H9 (cell line): ENCODE measurements at regions not wholly inside any gene's neighbourhood (a gene's known extent, or its start where the extent isn't known, plus 50 kb on each side); places are given as distances from the start of the nearest gene placed in this dataset.

ENCODE experiments used
- DNase-seq: peaks from one replicate; pipeline ENCODE4 v3.0.0-alpha.2; 2017
- H2AFZ ChIP-seq: one replicate; pipeline ENCODE4 v1.6.1; 2013; ENCODE audit warnings: mild to moderate bottlenecking, low read length, control low read depth, moderate library complexity
- H2AK5ac ChIP-seq: 2 replicates; pipeline ENCODE4 v1.6.1; 2013; ENCODE audit warnings: low read length, control low read depth, mixed read lengths; ENCODE audit not compliant: insufficient read length
- H2BK120ac ChIP-seq: one replicate; pipeline ENCODE4 v1.6.1; 2013; ENCODE audit warnings: low read depth, mild to moderate bottlenecking, low read length, control low read depth, inconsistent platforms; ENCODE audit not compliant: poor library complexity, severe bottlenecking
- H2BK12ac ChIP-seq: 2 replicates; pipeline ENCODE4 v1.6.1; 2013; ENCODE audit warnings: low read length, control low read depth, mixed read lengths, low read depth; ENCODE audit not compliant: insufficient read length
- H2BK15ac ChIP-seq: 2 replicates; pipeline ENCODE4 v1.6.1; 2013; ENCODE audit warnings: low read depth, low read length, control low read depth
- H2BK20ac ChIP-seq: one replicate; pipeline ENCODE4 v1.6.1; 2013; ENCODE audit warnings: low read depth, mild to moderate bottlenecking, low read length, control low read depth, inconsistent platforms; ENCODE audit not compliant: poor library complexity, severe bottlenecking
- H2BK5ac ChIP-seq: 2 replicates; pipeline ENCODE4 v1.6.1; 2013; ENCODE audit warnings: low read length, control low read depth, mixed read lengths; ENCODE audit not compliant: insufficient read length
- H3K14ac ChIP-seq: 2 replicates; pipeline ENCODE4 v1.6.1; 2013; ENCODE audit warnings: low read length, control low read depth; ENCODE audit not compliant: insufficient read depth
- H3K18ac ChIP-seq: 2 replicates; pipeline ENCODE4 v1.6.1; 2013; ENCODE audit warnings: low read depth, mild to moderate bottlenecking, mixed read lengths, low read length, control low read depth; ENCODE audit not compliant: insufficient read length
- H3K23ac ChIP-seq: 2 replicates; pipeline ENCODE4 v1.6.1; 2013; ENCODE audit warnings: low read length, control low read depth, mixed read lengths, low read depth; ENCODE audit not compliant: insufficient read length
- H3K23me2 ChIP-seq: 2 replicates; pipeline ENCODE4 v1.6.1; 2013; ENCODE audit warnings: low read depth, mild to moderate bottlenecking, mixed read lengths, low read length, control low read depth; ENCODE audit not compliant: insufficient read length, poor library complexity, severe bottlenecking
- H3K27ac ChIP-seq: 2 replicates; pipeline ENCODE4 v1.5.1; 2013; ENCODE audit warnings: low read length, control low read depth, mixed read lengths, low read depth; ENCODE audit not compliant: insufficient read length
- H3K27me3 ChIP-seq: 2 replicates; pipeline ENCODE4 v1.6.1; 2013; ENCODE audit warnings: low read length, control low read depth, inconsistent platforms; ENCODE audit not compliant: insufficient read depth
- H3K4ac ChIP-seq: 2 replicates; pipeline ENCODE4 v1.6.1; 2013; ENCODE audit warnings: low read depth, mild to moderate bottlenecking, control low read depth, inconsistent platforms, low read length, moderate library complexity
- H3K4me1 ChIP-seq: 2 replicates; pipeline ENCODE4 v1.6.1; 2013; ENCODE audit warnings: low read length, control low read depth, inconsistent platforms; ENCODE audit not compliant: insufficient read depth
- H3K4me2 ChIP-seq: 2 replicates; pipeline ENCODE4 v1.6.1; 2013; ENCODE audit warnings: low read length, control low read depth, mixed read lengths; ENCODE audit not compliant: insufficient read length, insufficient read depth
- H3K56ac ChIP-seq: 2 replicates; pipeline ENCODE4 v1.6.1; 2013; ENCODE audit warnings: low read depth, mild to moderate bottlenecking, mixed read lengths, low read length, control low read depth; ENCODE audit not compliant: insufficient read length
- H3K79me1 ChIP-seq: 2 replicates; pipeline ENCODE4 v1.6.1; 2013; ENCODE audit warnings: low read depth, mild to moderate bottlenecking, moderate library complexity, low read length, control low read depth, inconsistent platforms; ENCODE audit not compliant: insufficient read depth, poor library complexity, severe bottlenecking
- H3K79me2 ChIP-seq: 2 replicates; pipeline ENCODE4 v1.6.1; 2013; ENCODE audit warnings: low read length, control low read depth, inconsistent platforms; ENCODE audit not compliant: insufficient read depth
- H3K9ac ChIP-seq: 2 replicates; pipeline ENCODE4 v1.6.1; 2013; ENCODE audit warnings: low read length, control low read depth, mixed read lengths; ENCODE audit not compliant: insufficient read length; ENCODE audit errors: extremely low read depth
- H3K9me3 ChIP-seq: one replicate; pipeline ENCODE4 v1.6.1; 2013; ENCODE audit warnings: low read depth, low read length, inconsistent platforms; ENCODE audit not compliant: control insufficient read depth
- H3T11ph ChIP-seq: one replicate; pipeline ENCODE4 v1.6.1; 2013; ENCODE audit warnings: mild to moderate bottlenecking, low read length, control low read depth, inconsistent platforms
- H4K20me1 ChIP-seq: one replicate; pipeline ENCODE4 v1.6.1; 2013; ENCODE audit not compliant: control insufficient read depth, insufficient read length, insufficient read depth
- H4K5ac ChIP-seq: 2 replicates; pipeline ENCODE4 v1.6.1; 2013; ENCODE audit warnings: low read depth, mild to moderate bottlenecking, mixed read lengths, low read length, control low read depth; ENCODE audit not compliant: insufficient read length
- H4K8ac ChIP-seq: replicated peaks from 2 replicates; pipeline ENCODE4 v1.6.1; 2013; ENCODE audit warnings: low read length, control low read depth, mixed read lengths, low read depth; ENCODE audit not compliant: insufficient read length
- H4K91ac ChIP-seq: 2 replicates; pipeline ENCODE4 v1.6.1; 2013; ENCODE audit warnings: low read depth, mild to moderate bottlenecking, moderate library complexity, mixed read lengths, low read length, control low read depth; ENCODE audit not compliant: insufficient read length
- H3K27ac Mint-ChIP-seq, 3 experiments: 2 replicates in 2 of 3; 3 replicates in 1 of 3; pipeline ENCODE4 v1.8.0; 2020 to 2021; ENCODE audit warnings: mixed read lengths in 3 of 3, mild to moderate bottlenecking in 1 of 3, moderate library complexity in 1 of 3
- H3K27me3 Mint-ChIP-seq: 2 replicates; pipeline ENCODE4 v1.8.0; 2021; ENCODE audit warnings: low read depth, mild to moderate bottlenecking, moderate library complexity, mixed read lengths
- H3K36me3 Mint-ChIP-seq, 3 experiments: 2 replicates in 2 of 3; 3 replicates in 1 of 3; pipeline ENCODE4 v1.8.0; 2020 to 2021; ENCODE audit warnings: low read depth in 3 of 3, mixed read lengths in 3 of 3; ENCODE audit not compliant: insufficient read depth in 1 of 3
- H3K4me1 Mint-ChIP-seq, 2 experiments: 2 replicates each; pipeline ENCODE4 v1.8.0; 2020; ENCODE audit warnings: mixed read lengths in 2 of 2
- H3K4me3 Mint-ChIP-seq, 2 experiments: 2 replicates in 1 of 2; 3 replicates in 1 of 2; pipeline ENCODE4 v1.8.0; 2020 to 2021; ENCODE audit warnings: mild to moderate bottlenecking in 2 of 2, mixed read lengths in 2 of 2, moderate library complexity in 1 of 2
- H3K9me3 Mint-ChIP-seq, 2 experiments: 2 replicates in 1 of 2; 3 replicates in 1 of 2; pipeline ENCODE4 v1.8.0; 2020; ENCODE audit warnings: mild to moderate bottlenecking in 2 of 2, mixed read lengths in 2 of 2, moderate library complexity in 1 of 2
- CTCF ChIP-seq: fragments of 200-600 bp; sonication (generic); conservative IDR thresholded peaks from 3 replicates; pipeline ENCODE4 v1.8.0; 2021; ENCODE audit warnings: antibody characterized with exemption, mild to moderate bottlenecking
- WGBS: extraction: QIAGEN DNeasy Blood & Tissue Kit; methylation state at CpG from one replicate; pipeline ENCODE4 v1.1.7; 2013; ENCODE audit warnings: missing lambda C conversion rate, low lambda C conversion rate, mixed read lengths; ENCODE audit not compliant: insufficient read length; ENCODE audit errors: extremely low coverage; 5-methylcytosine and 5-hydroxymethylcytosine counted together

GRCh38 chr7:152591976-152592375, 84.0 kb downstream of the XRCC2 start:
- Histone ChIP-seq H4K20me1 (no peaks in the 10 kb centered on the region), H3K79me1 (no peaks in the 10 kb centered on the region), H3K27ac (no peak overlapping the region), H3K9ac (no peak overlapping the region), H2BK5ac (no peak overlapping the region), H2BK15ac (no peak overlapping the region), H2BK20ac (no peak overlapping the region), H3K18ac (no peak overlapping the region), H3T11ph (no peak overlapping the region), H3K4me2 (no peak overlapping the region), H4K91ac (no peak overlapping the region), H3K23me2 (no peaks in the 10 kb centered on the region), H4K5ac (no peak overlapping the region), H2BK120ac (no peak overlapping the region), H3K9me3 (no peaks in the 10 kb centered on the region), H2BK12ac (no peak overlapping the region), H3K23ac (no peak overlapping the region), H2AFZ (no peak overlapping the region), H3K14ac (no peak overlapping the region), H3K56ac (no peak overlapping the region), H3K4me1 (no peaks in the 10 kb centered on the region), H3K4ac (no peak overlapping the region), H4K8ac (no peak overlapping the region), H2AK5ac (no peak overlapping the region), H3K27me3 (no peaks in the 10 kb centered on the region), H3K79me2 (no peaks in the 10 kb centered on the region)
- no peak for DNase-seq
- Mint-ChIP-seq H3K4me3 (no peak overlapping the region), H3K4me1 (peaks cover 9 to 11% of the 10 kb centered on the region in 2 experiments), H3K9me3 (peaks cover 2 to 3% of the 10 kb centered on the region in 2 experiments; a peak in 4 of 5 replicates), H3K27me3 (no peaks in the 10 kb centered on the region; the same call in 1 of the 2 replicates), H3K36me3 (peaks cover 0 to 8% (median 0%) of the 10 kb centered on the region in 3 experiments; a peak in 2 of 7 replicates), H3K27ac (peak overlapping the region in 1 of 3 experiments; percentile 4; a peak in 2 of 7 replicates)
- no peak for TF ChIP-seq CTCF
- no CpG with 5 or more reads among the region's 4 CpGs for WGBS
